ENCODE measurements at regions not wholly inside any gene's neighbourhood (a gene's known extent, or its start where the extent isn't known, plus 50 kb on each side); places are given as distances from the start of the nearest gene placed in this dataset.

DNA sequence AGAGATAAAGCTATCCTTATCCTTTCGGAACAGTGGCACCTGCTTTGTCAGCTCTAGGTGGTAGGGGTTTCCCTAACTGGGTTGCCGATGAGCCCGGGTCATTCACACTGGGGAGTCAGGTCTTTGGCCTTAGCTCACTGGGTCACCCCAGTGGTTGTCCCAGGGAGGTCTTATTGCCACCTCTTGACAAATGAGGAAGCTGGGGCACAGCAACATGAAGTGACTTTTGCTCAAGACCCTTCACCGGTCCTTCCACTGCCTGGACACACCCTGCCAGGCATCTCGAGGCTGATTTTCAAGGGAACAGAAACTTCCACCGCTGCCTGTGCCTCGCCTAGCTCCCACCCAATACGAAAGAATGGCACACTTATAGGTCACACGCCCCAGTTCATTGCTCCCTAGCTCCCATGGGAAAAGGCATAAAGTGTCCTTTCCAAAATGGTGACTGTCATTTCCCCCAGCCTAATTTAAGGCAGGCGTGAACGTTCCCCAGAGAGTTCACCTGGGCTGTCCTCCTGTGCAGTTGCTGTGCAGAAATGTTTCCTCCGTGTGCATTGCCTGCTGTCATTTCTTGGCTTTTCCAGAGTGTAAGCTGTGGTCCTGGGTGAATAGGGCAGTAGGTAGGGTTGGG is 156.1 kb upstream of the CCND2 start:
- in situ Hi-C loops (cut with HindIII; ENCODE audit: low pct_unique_long_range_greater_than_20kb, low sequenced_read_pairs): no loop called here
- DNase-seq (ENCODE audit: low read depth): no peak

- DNase-seq (ENCODE audit: low read depth): no peak
- in situ Hi-C loops (cut with HindIII; ENCODE audit: low pct_unique_long_range_greater_than_20kb, low sequenced_read_pairs): no loop called here
Observed at GRCh38 chr12:4116251-4117111, 157.1 kb upstream of the CCND2 start.

- in situ Hi-C loops (cut with HindIII; ENCODE audit: low pct_unique_long_range_greater_than_20kb, low sequenced_read_pairs): no loop called here
Observed at GRCh38 chr12:4115570-4115969, 158.0 kb upstream of the CCND2 start.

GRCh38 chr12:4114986-4115385 is 158.6 kb upstream of the CCND2 start:
- no peak for DNase-seq (ENCODE audit: low read depth)
- in situ Hi-C loops (cut with HindIII; ENCODE audit: low pct_unique_long_range_greater_than_20kb, low sequenced_read_pairs): no loop called here

More at GRCh38 chr12:4115570-4115969, 158.0 kb upstream of the CCND2 start:
- no peak for DNase-seq (ENCODE audit: low read depth)

DNA sequence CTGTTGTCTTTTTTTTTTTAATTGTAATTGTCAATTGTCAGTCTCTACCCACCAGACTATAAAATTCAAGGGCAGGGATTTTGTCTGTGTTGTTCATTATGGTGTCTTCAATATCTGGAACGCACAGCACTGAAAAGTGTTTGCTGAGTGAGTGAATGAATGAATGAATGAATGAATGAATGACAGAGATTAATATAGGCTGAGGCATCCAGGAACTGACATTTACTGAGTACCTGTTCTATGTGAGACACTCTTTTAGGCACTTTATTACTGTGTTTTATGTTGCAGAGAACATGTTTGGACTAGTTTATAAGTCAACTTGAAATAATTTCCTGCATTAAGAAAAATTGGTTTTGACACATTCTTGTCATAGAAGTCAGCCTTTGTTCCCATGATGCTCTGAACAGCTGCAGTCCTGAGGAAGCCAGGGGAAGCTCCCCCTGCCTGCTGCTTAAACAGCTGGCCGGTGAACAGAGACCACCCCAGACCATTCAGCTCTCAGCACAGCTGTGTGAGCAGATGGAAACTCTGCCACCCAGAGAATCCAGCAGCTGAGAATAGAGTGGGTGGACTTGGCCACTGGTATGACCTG is 160.7 kb upstream of the CCND2 start:
- no peak for DNase-seq (ENCODE audit: low read depth)
- in situ Hi-C loops (cut with HindIII; ENCODE audit: low pct_unique_long_range_greater_than_20kb, low sequenced_read_pairs): no loop called here

DNA sequence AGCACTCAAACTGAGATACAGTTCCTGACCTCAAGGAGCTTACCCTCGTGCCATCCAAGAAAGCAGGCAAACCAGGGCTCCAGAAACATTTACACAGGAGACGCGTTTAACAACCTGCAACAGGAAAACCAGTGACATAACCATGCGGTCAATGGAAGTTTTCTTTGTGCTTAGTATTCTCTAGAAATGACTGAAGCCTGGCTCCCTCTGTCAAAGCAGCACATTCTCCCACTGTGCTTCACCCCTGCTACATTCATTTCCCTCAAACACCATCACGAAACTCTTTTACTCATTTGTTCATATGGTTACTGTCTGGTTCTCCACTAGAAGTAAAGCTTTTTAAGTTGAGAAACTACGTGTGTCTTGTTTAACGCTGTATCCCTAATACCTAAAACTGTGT is 161.3 kb upstream of the CCND2 start:
- DNase-seq (ENCODE audit: low read depth): no peak
- in situ Hi-C loops (cut with HindIII; ENCODE audit: low pct_unique_long_range_greater_than_20kb, low sequenced_read_pairs): no loop called here

- in situ Hi-C loops (cut with HindIII; ENCODE audit: low pct_unique_long_range_greater_than_20kb, low sequenced_read_pairs): no loop called here
- DNase-seq (ENCODE audit: low read depth): no peak
Observed at GRCh38 chr12:4111010-4111409, 162.6 kb upstream of the CCND2 start.

- no peak for DNase-seq (ENCODE audit: low read depth)
- in situ Hi-C loops (cut with HindIII; ENCODE audit: low pct_unique_long_range_greater_than_20kb, low sequenced_read_pairs): no loop called here
Observed at GRCh38 chr12:4109826-4110225, 163.7 kb upstream of the CCND2 start.

- DNase-seq (ENCODE audit: low read depth): no peak
Observed at GRCh38 chr12:4108803-4109345, 164.7 kb upstream of the CCND2 start.

GRCh38 chr12:4107911-4108697 is 165.5 kb upstream of the CCND2 start:
- no peak for DNase-seq (ENCODE audit: low read depth)
- in situ Hi-C loops (cut with HindIII; ENCODE audit: low pct_unique_long_range_greater_than_20kb, low sequenced_read_pairs): no loop called here

More at GRCh38 chr12:4108803-4109345, 164.7 kb upstream of the CCND2 start:
- in situ Hi-C loops (cut with HindIII; ENCODE audit: low pct_unique_long_range_greater_than_20kb, low sequenced_read_pairs): no loop called here

- in situ Hi-C loops (cut with HindIII; ENCODE audit: low pct_unique_long_range_greater_than_20kb, low sequenced_read_pairs): no loop called here
- peak; percentile 33 for DNase-seq (ENCODE audit: low read depth)
Observed at GRCh38 chr12:4107436-4107878, 166.1 kb upstream of the CCND2 start.

GRCh38 chr12:4106621-4107020 is 166.9 kb upstream of the CCND2 start:
- in situ Hi-C loops (cut with HindIII; ENCODE audit: low pct_unique_long_range_greater_than_20kb, low sequenced_read_pairs): no loop called here
- DNase-seq (ENCODE audit: low read depth): no peak

- DNase-seq (ENCODE audit: low read depth): no peak
- in situ Hi-C loops (cut with HindIII; ENCODE audit: low pct_unique_long_range_greater_than_20kb, low sequenced_read_pairs): no loop called here
Observed at GRCh38 chr12:4104722-4105244, 168.8 kb upstream of the CCND2 start.

DNA sequence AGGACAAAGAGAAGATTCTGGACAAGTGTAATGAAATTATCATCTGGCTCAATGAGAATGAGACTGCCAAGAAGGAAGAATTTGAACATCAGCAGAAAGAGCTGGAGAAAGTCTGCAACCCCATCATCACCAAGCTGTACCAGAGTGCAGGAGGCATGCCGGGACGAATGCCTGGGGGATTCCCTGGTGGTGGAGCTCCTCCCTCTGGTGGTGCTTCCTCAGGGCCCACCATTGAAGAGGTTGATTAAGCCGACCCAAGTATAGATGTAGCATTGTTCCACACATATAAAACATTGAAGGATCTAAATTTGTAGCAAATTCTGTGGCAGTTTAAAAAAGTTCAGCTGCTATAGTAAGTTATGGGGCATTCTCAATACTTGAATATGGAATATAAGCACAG is 174.3 kb upstream of the CCND2 start:
- DNase-seq (ENCODE audit: low read depth): no peak
- in situ Hi-C loops (cut with HindIII; ENCODE audit: low pct_unique_long_range_greater_than_20kb, low sequenced_read_pairs): no loop called here

- no peak for DNase-seq (ENCODE audit: low read depth)
- in situ Hi-C loops (cut with HindIII; ENCODE audit: low pct_unique_long_range_greater_than_20kb, low sequenced_read_pairs): no loop called here
Observed at GRCh38 chr12:4091016-4091743, 182.4 kb upstream of the CCND2 start.

GRCh38 chr12:4089956-4090355 is 183.6 kb upstream of the CCND2 start:
- in situ Hi-C loops (cut with HindIII; ENCODE audit: low pct_unique_long_range_greater_than_20kb, low sequenced_read_pairs): no loop called here
- no peak for DNase-seq (ENCODE audit: low read depth)

DNA sequence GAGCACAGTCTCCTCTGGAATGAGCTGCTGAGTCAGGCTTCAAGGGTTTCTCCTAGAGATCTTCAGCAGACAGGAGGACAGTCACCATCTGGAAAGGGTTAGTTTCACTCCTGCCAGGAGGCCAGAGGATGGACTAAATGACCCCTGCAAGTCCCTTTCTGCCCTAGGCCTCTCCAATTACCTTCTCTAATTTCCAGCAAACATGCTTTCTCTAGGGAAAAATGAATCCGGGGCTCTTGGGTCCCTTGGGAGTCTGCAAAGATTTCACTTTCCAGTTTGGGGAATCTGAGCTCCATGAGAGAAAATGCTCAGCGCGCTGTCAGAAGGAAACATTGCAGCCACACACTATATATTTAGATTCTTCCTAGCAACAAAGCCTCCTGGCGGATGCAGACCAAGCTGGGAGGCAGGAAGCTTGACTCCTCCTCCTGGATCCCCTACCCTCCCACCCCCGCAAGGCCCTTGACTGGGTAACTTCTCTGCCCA is 184.4 kb upstream of the CCND2 start:
- DNase-seq (ENCODE audit: low read depth): no peak
- in situ Hi-C loops (cut with HindIII; ENCODE audit: low pct_unique_long_range_greater_than_20kb, low sequenced_read_pairs): no loop called here
